ENCODE measurements at regions not wholly inside any gene's neighbourhood (a gene's known extent, or its start where the extent isn't known, plus 50 kb on each side); places are given as distances from the start of the nearest gene placed in this dataset.
"Not testable (repeated sequence)": the region's sequence is repeated elsewhere in the genome, so short reads cannot be mapped to it uniquely, and the experiment has no call there.

DNA sequence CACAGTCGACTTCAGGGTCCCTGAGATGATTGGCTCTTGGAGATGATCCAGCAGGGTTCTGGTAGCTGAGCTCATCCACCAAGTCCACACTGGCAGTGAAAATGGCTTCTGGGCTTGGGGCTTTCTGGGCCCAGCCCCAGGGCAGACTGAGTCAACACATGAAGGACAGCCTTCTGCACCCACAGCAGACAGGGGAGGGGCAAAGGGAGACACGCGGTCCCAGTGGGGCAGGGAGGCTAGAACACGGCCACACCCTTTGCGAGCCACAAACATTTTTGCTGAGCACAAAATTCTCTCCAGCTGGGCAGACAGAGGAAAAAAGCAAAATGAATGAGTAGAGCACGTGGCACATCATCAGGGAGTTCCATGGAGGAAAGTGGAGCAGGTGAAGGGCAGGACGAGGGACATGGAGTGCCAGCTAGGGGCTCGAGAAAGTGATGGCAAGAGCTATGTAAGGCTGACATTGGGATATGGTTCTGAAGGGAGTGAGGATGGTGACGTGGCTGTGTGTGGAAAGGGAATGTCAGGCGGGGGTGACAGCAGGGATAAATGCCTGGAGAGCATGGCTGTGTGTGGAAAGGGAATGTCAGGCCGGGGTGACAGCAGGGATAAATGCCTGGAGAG is 70.2 kb upstream of the GOLGA6L6 start:
- H4K20me1 ChIP-seq (ENCODE audit: insufficient read depth, low read length); H3K4me1 ChIP-seq (ENCODE audit: control insufficient read depth in 1 of 2, insufficient read depth in 2 of 2, low read length in 2 of 2); H3K9ac ChIP-seq (ENCODE audit: insufficient read depth, low read length, poor library complexity, severe bottlenecking); H3K27me3 ChIP-seq (ENCODE audit: control insufficient read depth in 2 of 2, insufficient read depth in 2 of 2, low read length in 2 of 2); H3K27me3 Mint-ChIP-seq (ENCODE audit: low read depth in 3 of 3); H3K4me2 ChIP-seq (replicated peaks; ENCODE audit: extremely low read depth, low read length, poor library complexity, severe bottlenecking); intact Hi-C loops (cut with micrococcal nuclease); H3K27ac ChIP-seq (ENCODE audit: low read depth in 1 of 2, low read length in 2 of 2); H3K4me3 Mint-ChIP-seq; H3K79me2 ChIP-seq (ENCODE audit: insufficient read depth, low read length); H3K36me3 Mint-ChIP-seq; H3K9me3 ChIP-seq (replicated peaks in 1 of 2; ENCODE audit: control insufficient read depth in 1 of 2, insufficient read depth in 1 of 2, low read length in 2 of 2); H3K4me1 Mint-ChIP-seq; H3K36me3 ChIP-seq (replicated peaks in 1 of 2; ENCODE audit: control insufficient read depth in 1 of 2, insufficient read depth in 2 of 2, low read length in 2 of 2); H3K27ac Mint-ChIP-seq; H3K4me3 ChIP-seq (replicated peaks in 1 of 3; ENCODE audit: low read depth in 2 of 3, low read length in 3 of 3); H3K9me3 Mint-ChIP-seq; DNase-seq; H2AFZ ChIP-seq (ENCODE audit: insufficient read depth, low read depth, low read length, poor library complexity, severe bottlenecking): not testable (repeated sequence)
- WGBS (ENCODE audit: insufficient coverage): no CpG with 5 or more reads among the region's 11 CpGs

DNA sequence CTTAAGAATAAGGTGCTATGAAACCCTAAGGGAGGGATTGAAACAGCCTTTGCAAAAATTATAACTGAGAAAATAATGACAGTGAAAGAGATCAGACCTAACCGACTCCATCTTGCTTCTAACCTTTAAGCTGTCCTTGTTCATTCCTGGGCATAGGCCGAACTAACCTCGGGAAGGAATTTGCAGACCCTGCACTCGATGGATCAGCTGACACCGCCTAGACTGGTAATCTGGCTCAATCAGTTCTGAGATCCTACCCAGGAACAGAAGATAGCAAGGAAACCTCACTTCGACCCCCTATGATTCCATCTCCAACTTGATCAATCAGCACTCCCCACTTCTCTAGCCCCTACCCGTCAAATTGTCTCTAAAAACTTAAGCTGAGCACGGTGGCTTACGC is 66.6 kb upstream of the GOLGA6L6 start:
- DNase-seq; H3K27ac Mint-ChIP-seq; H3K36me3 Mint-ChIP-seq; H3K4me1 Mint-ChIP-seq; H4K20me1 ChIP-seq (ENCODE audit: insufficient read depth, low read length); H3K4me3 ChIP-seq (replicated peaks in 1 of 3; ENCODE audit: low read depth in 2 of 3, low read length in 3 of 3); H3K9ac ChIP-seq (ENCODE audit: insufficient read depth, low read length, poor library complexity, severe bottlenecking); H3K4me3 Mint-ChIP-seq; H2AFZ ChIP-seq (ENCODE audit: insufficient read depth, low read depth, low read length, poor library complexity, severe bottlenecking); H3K9me3 ChIP-seq (replicated peaks in 1 of 2; ENCODE audit: control insufficient read depth in 1 of 2, insufficient read depth in 1 of 2, low read length in 2 of 2); H3K27ac ChIP-seq (ENCODE audit: low read depth in 1 of 2, low read length in 2 of 2); H3K9me3 Mint-ChIP-seq; H3K4me1 ChIP-seq (ENCODE audit: control insufficient read depth in 1 of 2, insufficient read depth in 2 of 2, low read length in 2 of 2); H3K36me3 ChIP-seq (replicated peaks in 1 of 2; ENCODE audit: control insufficient read depth in 1 of 2, insufficient read depth in 2 of 2, low read length in 2 of 2); H3K4me2 ChIP-seq (replicated peaks; ENCODE audit: extremely low read depth, low read length, poor library complexity, severe bottlenecking); H3K27me3 ChIP-seq (ENCODE audit: control insufficient read depth in 2 of 2, insufficient read depth in 2 of 2, low read length in 2 of 2); H3K27me3 Mint-ChIP-seq (ENCODE audit: low read depth in 3 of 3); H3K79me2 ChIP-seq (ENCODE audit: insufficient read depth, low read length); intact Hi-C loops (cut with micrococcal nuclease): not testable (repeated sequence)
- WGBS (ENCODE audit: insufficient coverage): 94% methylated on average over 4 of the region's 9 CpGs

DNA sequence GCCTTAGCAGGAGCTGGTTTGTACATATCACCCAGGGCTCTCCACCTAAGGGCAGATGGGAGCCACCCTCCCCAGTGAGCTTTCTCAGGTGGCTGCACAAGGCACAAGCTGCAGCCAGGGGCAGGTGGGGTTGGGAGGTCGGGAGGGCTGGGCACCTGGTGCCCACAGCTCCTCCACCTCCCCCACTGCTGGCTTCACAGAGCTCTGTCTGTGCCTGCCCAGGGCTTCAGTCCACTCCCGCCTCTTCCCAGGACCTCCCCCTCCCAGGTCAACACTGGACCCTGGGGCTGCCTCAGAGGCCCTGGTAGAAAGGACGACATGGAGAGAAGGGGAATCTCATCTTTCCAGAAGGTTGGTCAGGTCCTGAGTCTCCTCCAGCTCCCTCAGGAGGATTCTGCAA is 55.6 kb upstream of the GOLGA6L6 start:
- H3K27me3 ChIP-seq (ENCODE audit: control insufficient read depth in 2 of 2, insufficient read depth in 2 of 2, low read length in 2 of 2); H2AFZ ChIP-seq (ENCODE audit: insufficient read depth, low read depth, low read length, poor library complexity, severe bottlenecking); H3K9me3 Mint-ChIP-seq; DNase-seq; H3K4me1 Mint-ChIP-seq; intact Hi-C loops (cut with micrococcal nuclease); H3K27ac ChIP-seq (ENCODE audit: low read depth in 1 of 2, low read length in 2 of 2); H3K9me3 ChIP-seq (replicated peaks in 1 of 2; ENCODE audit: control insufficient read depth in 1 of 2, insufficient read depth in 1 of 2, low read length in 2 of 2); H3K36me3 Mint-ChIP-seq; H3K36me3 ChIP-seq (replicated peaks in 1 of 2; ENCODE audit: control insufficient read depth in 1 of 2, insufficient read depth in 2 of 2, low read length in 2 of 2); H3K9ac ChIP-seq (ENCODE audit: insufficient read depth, low read length, poor library complexity, severe bottlenecking); H3K4me3 Mint-ChIP-seq; H3K79me2 ChIP-seq (ENCODE audit: insufficient read depth, low read length); H3K4me1 ChIP-seq (ENCODE audit: control insufficient read depth in 1 of 2, insufficient read depth in 2 of 2, low read length in 2 of 2); H3K4me2 ChIP-seq (replicated peaks; ENCODE audit: extremely low read depth, low read length, poor library complexity, severe bottlenecking); H3K27ac Mint-ChIP-seq; H4K20me1 ChIP-seq (ENCODE audit: insufficient read depth, low read length); H3K4me3 ChIP-seq (replicated peaks in 1 of 3; ENCODE audit: low read depth in 2 of 3, low read length in 3 of 3); H3K27me3 Mint-ChIP-seq (ENCODE audit: low read depth in 3 of 3): not testable (repeated sequence)
- WGBS (ENCODE audit: insufficient coverage): no CpG with 5 or more reads among the region's 3 CpGs

DNA sequence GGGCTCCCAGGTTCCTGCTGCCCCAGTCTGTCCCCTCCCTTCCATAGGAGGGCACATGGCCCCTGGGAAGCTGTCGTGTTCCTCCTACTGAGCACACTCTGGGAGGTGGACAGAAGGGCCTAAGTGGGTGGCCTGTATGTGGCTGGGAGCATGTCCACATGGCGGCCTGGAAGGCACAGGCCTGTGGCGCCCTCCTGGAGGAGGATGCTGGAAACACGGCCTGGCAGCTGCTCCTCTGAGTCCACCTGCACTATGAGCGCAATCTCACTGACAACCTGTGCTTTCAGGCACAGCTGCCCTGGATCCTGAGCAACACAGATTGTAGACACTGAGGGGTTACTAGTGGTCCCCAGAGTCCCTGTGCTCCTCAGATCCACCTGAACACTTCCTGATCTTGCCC is 52.6 kb upstream of the GOLGA6L6 start:
- H3K4me3 Mint-ChIP-seq; H3K4me1 ChIP-seq (ENCODE audit: control insufficient read depth in 1 of 2, insufficient read depth in 2 of 2, low read length in 2 of 2): not testable (repeated sequence)

More for the DNA sequence above, 52.6 kb upstream of the GOLGA6L6 start:
- DNase-seq; intact Hi-C loops (cut with micrococcal nuclease); H3K27ac ChIP-seq (ENCODE audit: low read depth in 1 of 2, low read length in 2 of 2); H3K9me3 ChIP-seq (replicated peaks in 1 of 2; ENCODE audit: control insufficient read depth in 1 of 2, insufficient read depth in 1 of 2, low read length in 2 of 2); H3K4me1 Mint-ChIP-seq; H3K4me2 ChIP-seq (replicated peaks; ENCODE audit: extremely low read depth, low read length, poor library complexity, severe bottlenecking); H3K36me3 ChIP-seq (replicated peaks in 1 of 2; ENCODE audit: control insufficient read depth in 1 of 2, insufficient read depth in 2 of 2, low read length in 2 of 2); H3K36me3 Mint-ChIP-seq; H4K20me1 ChIP-seq (ENCODE audit: insufficient read depth, low read length); H3K27ac Mint-ChIP-seq; H3K79me2 ChIP-seq (ENCODE audit: insufficient read depth, low read length); H3K27me3 ChIP-seq (ENCODE audit: control insufficient read depth in 2 of 2, insufficient read depth in 2 of 2, low read length in 2 of 2); H2AFZ ChIP-seq (ENCODE audit: insufficient read depth, low read depth, low read length, poor library complexity, severe bottlenecking); H3K9me3 Mint-ChIP-seq; H3K4me3 ChIP-seq (replicated peaks in 1 of 3; ENCODE audit: low read depth in 2 of 3, low read length in 3 of 3); H3K27me3 Mint-ChIP-seq (ENCODE audit: low read depth in 3 of 3); H3K9ac ChIP-seq (ENCODE audit: insufficient read depth, low read length, poor library complexity, severe bottlenecking): not testable (repeated sequence)
- WGBS (ENCODE audit: insufficient coverage): no CpG with 5 or more reads among the region's 5 CpGs
